SH-SY5Y (cell line): ENCODE measurements at regions not wholly inside any gene's neighbourhood (a gene's known extent, or its start where the extent isn't known, plus 50 kb on each side); places are given as distances from the start of the nearest gene placed in this dataset.

ENCODE experiments used
- GATA2 ChIP-seq: IDR thresholded peaks from 2 replicates; pipeline ENCODE4 v1.6.1; 2011; ENCODE audit warnings: mild to moderate bottlenecking, low read depth, low read length
- GATA3 ChIP-seq: IDR thresholded peaks from 2 replicates; pipeline ENCODE4 v1.6.1; 2011; ENCODE audit warnings: low read depth, mild to moderate bottlenecking, low read length, moderate library complexity

GRCh38 chr1:36583080-36583479 lies 100.4 kb upstream of the CSF3R start:
- no peak for TF ChIP-seq GATA2
- TF ChIP-seq GATA3: no peak
